Lower lobe of right lung (tissue), 2 donors: ENCODE measurements at regions not wholly inside any gene's neighbourhood (a gene's known extent, or its start where the extent isn't known, plus 50 kb on each side); places are given as distances from the start of the nearest gene placed in this dataset.

Experiments used
- ATAC-seq, 2 donors: fragments of 200-7000 bp; cut with Tn5 transposase; one replicate each; pipeline ENCODE4 v1.9.1; 2020 to 2022; ENCODE audit warnings: mild to moderate bottlenecking in 2 of 2, moderate library complexity in 2 of 2
- DNase-seq: peaks from one replicate; pipeline ENCODE4 v3.0.0-alpha.2; 2020
- H3K27ac ChIP-seq: fragments of 200-600 bp; one replicate; pipeline ENCODE4 v1.8.0; 2022
- H3K27me3 ChIP-seq: fragments of 200-600 bp; one replicate; pipeline ENCODE4 v1.8.0; 2022; ENCODE audit warnings: low read depth
- H3K36me3 ChIP-seq: fragments of 200-600 bp; one replicate; pipeline ENCODE4 v1.8.0; 2022; ENCODE audit warnings: mild to moderate bottlenecking
- H3K4me1 ChIP-seq: fragments of 200-600 bp; one replicate; pipeline ENCODE4 v1.8.0; 2022
- H3K4me3 ChIP-seq: fragments of 200-600 bp; one replicate; pipeline ENCODE4 v1.8.0; 2022; ENCODE audit warnings: mild to moderate bottlenecking
- H3K9me3 ChIP-seq: fragments of 200-600 bp; one replicate; pipeline ENCODE4 v1.8.0; 2022
- intact Hi-C: fragments of 100-400 bp; cut with DNase I; formaldehyde crosslinking; loops from one replicate; pipeline ENCODE4 v1.11.0; 2022
- TF ChIP-seq, protein P1 (sequence below): fragments of 200-600 bp; IDR thresholded peaks from one replicate; pipeline ENCODE4 v1.8.0; 2022; ENCODE audit warnings: antibody characterized with exemption, mild to moderate bottlenecking
- donor health status: DM: no; HTN: yes; CAD: no; lungs with severe emphysema.

DNA sequence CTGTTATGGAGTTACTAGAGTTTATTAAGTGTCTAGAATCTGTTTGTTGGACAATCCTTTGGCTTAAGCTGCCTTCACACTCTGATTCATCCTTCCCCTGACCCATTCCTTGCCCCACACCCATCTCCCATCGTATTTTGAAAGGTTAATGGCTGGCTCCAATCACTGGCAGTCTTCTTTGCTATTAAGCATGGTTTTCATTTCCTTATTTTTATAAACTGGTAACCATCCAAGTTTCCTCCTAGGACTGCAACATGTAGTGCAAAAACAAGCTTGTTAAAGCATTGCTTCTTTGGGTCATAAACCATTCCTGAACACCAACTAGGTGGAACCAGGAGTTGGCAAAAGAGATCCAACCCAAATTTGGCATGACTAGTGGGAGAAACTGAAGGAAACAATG lies 148.4 kb downstream of the DTWD1 start:
- Histone ChIP-seq H3K4me3 (no peak overlapping the region), H3K27me3 (no peaks in the 10 kb centered on the region), H3K27ac (no peak overlapping the region), H3K9me3 (peaks cover 11% of the 10 kb centered on the region), H3K36me3 (no peaks in the 10 kb centered on the region), H3K4me1 (no peaks in the 10 kb centered on the region)
- ATAC-seq (no peak), DNase-seq (no peak)
- TF ChIP-seq, protein P1, sequence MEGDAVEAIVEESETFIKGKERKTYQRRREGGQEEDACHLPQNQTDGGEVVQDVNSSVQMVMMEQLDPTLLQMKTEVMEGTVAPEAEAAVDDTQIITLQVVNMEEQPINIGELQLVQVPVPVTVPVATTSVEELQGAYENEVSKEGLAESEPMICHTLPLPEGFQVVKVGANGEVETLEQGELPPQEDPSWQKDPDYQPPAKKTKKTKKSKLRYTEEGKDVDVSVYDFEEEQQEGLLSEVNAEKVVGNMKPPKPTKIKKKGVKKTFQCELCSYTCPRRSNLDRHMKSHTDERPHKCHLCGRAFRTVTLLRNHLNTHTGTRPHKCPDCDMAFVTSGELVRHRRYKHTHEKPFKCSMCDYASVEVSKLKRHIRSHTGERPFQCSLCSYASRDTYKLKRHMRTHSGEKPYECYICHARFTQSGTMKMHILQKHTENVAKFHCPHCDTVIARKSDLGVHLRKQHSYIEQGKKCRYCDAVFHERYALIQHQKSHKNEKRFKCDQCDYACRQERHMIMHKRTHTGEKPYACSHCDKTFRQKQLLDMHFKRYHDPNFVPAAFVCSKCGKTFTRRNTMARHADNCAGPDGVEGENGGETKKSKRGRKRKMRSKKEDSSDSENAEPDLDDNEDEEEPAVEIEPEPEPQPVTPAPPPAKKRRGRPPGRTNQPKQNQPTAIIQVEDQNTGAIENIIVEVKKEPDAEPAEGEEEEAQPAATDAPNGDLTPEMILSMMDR = no peak
- intact Hi-C loops = no loop called here

DNA sequence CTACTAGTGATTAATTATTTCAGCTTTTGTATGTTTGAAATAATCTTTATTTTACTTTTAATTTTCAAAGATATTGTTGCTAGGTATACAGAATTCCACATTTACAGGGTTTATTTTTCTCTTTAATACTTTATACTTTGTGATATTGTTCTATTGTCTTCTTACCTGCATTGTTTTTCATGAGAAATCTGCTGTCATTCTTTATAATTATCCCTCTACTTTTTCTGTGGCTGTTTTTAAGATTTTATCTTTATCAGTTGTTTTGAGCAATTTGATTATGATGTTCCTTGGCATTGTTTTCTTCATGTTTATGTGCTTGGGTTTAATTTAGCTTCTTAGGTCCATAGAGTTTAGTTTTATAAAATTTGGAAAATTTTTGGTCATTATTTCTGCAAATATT lies 168.6 kb downstream of the DTWD1 start:
- TF ChIP-seq, protein P1 = no peak
- intact Hi-C loops = no loop called here
- H3K4me3 ChIP-seq = no peak overlapping the region
- H3K9me3 ChIP-seq = peaks cover 6% of the 10 kb centered on the region
- H3K27me3 ChIP-seq = no peaks in the 10 kb centered on the region
- H3K27ac ChIP-seq = no peak overlapping the region
- no peaks in the 10 kb centered on the region for H3K36me3 ChIP-seq
- no peak for DNase-seq
- no peaks in the 10 kb centered on the region for H3K4me1 ChIP-seq
- no peak for ATAC-seq

DNA sequence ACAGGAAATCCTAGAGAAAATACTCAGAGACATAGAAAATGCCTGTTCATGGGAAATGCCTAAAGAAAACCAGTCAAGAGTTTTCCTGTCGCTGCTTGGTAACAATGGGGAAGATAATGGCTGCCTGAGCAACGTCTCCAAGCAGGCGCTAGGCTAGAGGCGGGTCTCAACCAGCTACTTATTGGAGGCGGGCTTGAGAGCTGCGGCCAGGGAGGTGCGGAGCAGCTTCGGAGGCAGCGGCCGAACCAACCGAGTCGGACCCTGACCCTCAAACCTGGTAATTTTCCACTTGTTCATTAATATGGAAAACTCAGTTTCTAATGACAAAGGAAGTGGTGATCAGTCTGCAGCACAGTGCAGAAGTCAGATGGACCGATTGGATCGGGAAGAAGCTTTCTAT lies 173.1 kb downstream of the DTWD1 start:
- Histone ChIP-seq H3K27me3 (no peaks in the 10 kb centered on the region), H3K36me3 (no peaks in the 10 kb centered on the region), H3K27ac (no peak overlapping the region), H3K4me1 (no peaks in the 10 kb centered on the region), H3K9me3 (peaks cover 6% of the 10 kb centered on the region), H3K4me3 (no peak overlapping the region)
- intact Hi-C loops = no loop called here
- DNase-seq (no peak), ATAC-seq (no peak)
- TF ChIP-seq, protein P1 = no peak

DNA sequence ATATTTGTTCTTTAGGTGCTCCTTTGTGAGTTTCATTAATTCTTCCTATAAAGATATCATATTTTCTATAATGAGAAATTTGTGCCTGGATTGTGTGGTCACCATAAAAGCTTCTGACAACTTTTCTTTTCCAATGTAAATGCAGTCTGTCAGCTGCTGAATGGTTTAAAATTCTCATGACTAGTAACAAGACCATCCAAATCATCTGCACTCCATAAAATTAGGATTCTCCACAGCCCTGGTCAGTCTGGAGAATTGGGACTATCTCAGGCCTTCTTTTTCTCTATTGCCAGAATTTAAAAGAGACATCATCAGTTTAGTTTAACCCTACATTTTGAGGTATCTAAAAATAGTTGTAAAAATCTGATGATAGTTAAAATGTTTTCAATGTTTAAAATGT lies 180.9 kb downstream of the DTWD1 start:
- intact Hi-C loops = no loop called here
- DNase-seq = no peak
- no peak for ATAC-seq
- H3K27me3 ChIP-seq = no peaks in the 10 kb centered on the region
- H3K27ac ChIP-seq = no peak overlapping the region
- no peaks in the 10 kb centered on the region for H3K9me3 ChIP-seq
- TF ChIP-seq, protein P1 = no peak
- H3K4me1 ChIP-seq = no peaks in the 10 kb centered on the region
- no peaks in the 10 kb centered on the region for H3K36me3 ChIP-seq
- no peak overlapping the region for H3K4me3 ChIP-seq
